Pancreas (tissue), 10 donors: ENCODE measurements at regions not wholly inside any gene's neighbourhood (a gene's known extent, or its start where the extent isn't known, plus 50 kb on each side); places are given as distances from the start of the nearest gene placed in this dataset.

ENCODE experiments used
- ATAC-seq, 4 donors: fragments of 200-7000 bp; cut with Tn5 transposase; one replicate each; pipeline versions ENCODE4 v1.8.0 to v1.9.1; 2020; ENCODE audit warnings: mild to moderate bottlenecking in 4 of 4, moderate library complexity in 4 of 4
- DNase-seq, 6 donors: peaks; one replicate each; pipeline ENCODE4 v3.0.0-alpha.2; 2020
- FAIRE-seq: peaks from 2 replicates; lab custom pipeline; 2012; peaks lifted over from hg19 to GRCh38; lab: Jason Lieb, UNC
- H3K27ac ChIP-seq, 4 donors: fragments of 200-600 bp; sonication (generic); 1 replicate in 3 of 4; 2 replicates in 1 of 4; pipeline versions ENCODE4 v1.5.0 to v1.8.0; 2020
- H3K27me3 ChIP-seq, 4 donors: fragments of 200-600 bp; one replicate each; pipeline ENCODE4 v1.8.0; 2021
- H3K36me3 ChIP-seq, 3 donors: fragments of 200-600 bp; sonication (generic) in 1 of 3; one replicate each; pipeline versions ENCODE4 v1.5.0 to v1.8.0; 2020 to 2021
- H3K4me1 ChIP-seq, 3 donors: fragments of 200-600 bp; one replicate each; pipeline ENCODE4 v1.8.0; 2021
- H3K4me3 ChIP-seq, 4 donors: fragments of 200-600 bp; sonication (generic) in 2 of 4; one replicate each; pipeline versions ENCODE4 v1.5.0 to v1.8.0; 2020 to 2021
- H3K9me3 ChIP-seq, 4 donors: fragments of 200-600 bp; one replicate each; pipeline ENCODE4 v1.8.0; 2021
- WGBS, 2 donors: extraction: QIAGEN DNeasy Blood & Tissue Kit; methylation state at CpG; one replicate each; pipeline ENCODE4 v1.1.7; 2013; 5-methylcytosine and 5-hydroxymethylcytosine counted together
- intact Hi-C, 3 donors: fragments of 100-400 bp; cut with DNase I; formaldehyde crosslinking; loops; one replicate each; pipeline versions ENCODE4 v1.11.1 to v1.14.2; 2022
- TF ChIP-seq, protein P1 (sequence below), 4 donors: fragments of 200-600 bp; sonication (generic) in 3 of 4; IDR thresholded peaks; one replicate each; pipeline versions ENCODE4 v1.5.0 to v1.8.0; 2021; ENCODE audit warnings: antibody characterized with exemption in 4 of 4
- donor health status: healthy with polysubstance abuse.
- donor health status: DM: no; HTN: no; CAD: no; lungs with moderate emphysema.
- donor health status: DM: no; HTN: no; CAD: no.
- donor health status: control.
- donor health status: control.
- donor health status: Bipolar disorder and iron deficiency.
- donor health status: DM: yes; HTN: yes; CAD: no.
- donor health status: DM: no; HTN: no; CAD: no.
- donor health status: DM: no; HTN: no; CAD: no.
- donor health status: DM: yes; HTN: yes; CAD: no.

DNA sequence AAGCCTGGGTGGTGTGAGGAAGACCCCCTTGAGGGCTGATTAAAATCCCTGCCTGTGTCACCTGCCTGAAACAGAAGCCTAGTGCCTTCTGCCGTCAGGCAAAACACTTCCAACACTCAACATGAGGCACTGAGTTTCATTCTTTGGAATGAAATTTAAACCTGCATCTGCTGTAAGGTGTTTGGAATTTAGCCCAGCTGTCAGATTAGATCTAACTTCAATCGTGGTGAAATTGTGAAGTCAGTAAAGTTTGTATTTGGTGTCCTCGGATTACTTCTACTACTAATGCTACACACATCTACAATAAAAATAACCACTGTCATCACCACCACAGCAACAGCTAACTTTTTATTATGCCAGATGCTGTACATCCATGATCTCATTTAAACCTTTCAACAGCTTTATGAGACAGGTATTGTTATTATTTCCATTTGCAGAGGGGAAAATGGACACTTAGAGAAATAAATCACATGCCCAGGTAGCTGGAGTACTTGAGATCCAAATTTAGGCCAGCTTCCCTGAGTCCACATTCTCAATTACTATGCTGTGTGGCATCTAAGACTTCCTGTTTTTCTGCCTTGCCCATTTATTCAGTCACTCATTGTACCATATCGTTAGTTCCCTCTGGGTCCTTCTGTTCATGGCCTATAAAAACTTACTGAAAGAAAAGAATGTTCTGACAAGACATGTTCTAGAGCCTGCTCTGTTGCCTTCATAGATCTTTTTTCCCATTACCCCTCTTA, 98.2 kb upstream of the GCFC2 start:
- no peaks in the 10 kb centered on the region for H3K27me3 ChIP-seq
- DNase-seq (no peak), ATAC-seq (no peak), FAIRE-seq (no peak)
- H3K36me3 ChIP-seq = no peaks in the 10 kb centered on the region
- intact Hi-C loops = no loop called here
- H3K27ac ChIP-seq = no peak overlapping the region
- no peak overlapping the region for H3K4me3 ChIP-seq
- no peaks in the 10 kb centered on the region for H3K9me3 ChIP-seq
- TF ChIP-seq, protein P1, sequence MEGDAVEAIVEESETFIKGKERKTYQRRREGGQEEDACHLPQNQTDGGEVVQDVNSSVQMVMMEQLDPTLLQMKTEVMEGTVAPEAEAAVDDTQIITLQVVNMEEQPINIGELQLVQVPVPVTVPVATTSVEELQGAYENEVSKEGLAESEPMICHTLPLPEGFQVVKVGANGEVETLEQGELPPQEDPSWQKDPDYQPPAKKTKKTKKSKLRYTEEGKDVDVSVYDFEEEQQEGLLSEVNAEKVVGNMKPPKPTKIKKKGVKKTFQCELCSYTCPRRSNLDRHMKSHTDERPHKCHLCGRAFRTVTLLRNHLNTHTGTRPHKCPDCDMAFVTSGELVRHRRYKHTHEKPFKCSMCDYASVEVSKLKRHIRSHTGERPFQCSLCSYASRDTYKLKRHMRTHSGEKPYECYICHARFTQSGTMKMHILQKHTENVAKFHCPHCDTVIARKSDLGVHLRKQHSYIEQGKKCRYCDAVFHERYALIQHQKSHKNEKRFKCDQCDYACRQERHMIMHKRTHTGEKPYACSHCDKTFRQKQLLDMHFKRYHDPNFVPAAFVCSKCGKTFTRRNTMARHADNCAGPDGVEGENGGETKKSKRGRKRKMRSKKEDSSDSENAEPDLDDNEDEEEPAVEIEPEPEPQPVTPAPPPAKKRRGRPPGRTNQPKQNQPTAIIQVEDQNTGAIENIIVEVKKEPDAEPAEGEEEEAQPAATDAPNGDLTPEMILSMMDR (IDR thresholded peaks at IDR 0.05) = no peak
- WGBS, 2 donors = 43 to 45% methylated on average over 4 of the region's 4 CpGs
- no peaks in the 10 kb centered on the region for H3K4me1 ChIP-seq

DNA sequence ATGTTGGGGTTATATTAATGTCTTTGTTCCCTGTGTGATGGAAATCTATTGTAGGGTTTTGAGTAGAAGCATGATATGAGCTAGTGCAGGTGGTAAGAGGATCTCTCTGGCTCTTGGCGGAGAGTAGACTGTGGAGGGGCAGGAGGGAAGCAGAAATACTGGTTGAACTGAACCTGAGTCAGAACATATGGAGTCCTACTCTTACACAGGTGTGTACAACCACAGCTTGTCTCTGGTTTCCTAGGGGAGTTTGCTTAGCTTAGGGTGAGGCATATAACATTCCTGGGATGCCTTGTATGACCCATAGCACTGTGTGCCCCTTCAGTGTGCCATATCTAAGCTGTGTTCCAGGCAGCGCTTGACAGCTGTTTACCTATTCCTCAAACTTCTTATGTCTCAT, 97.3 kb upstream of the GCFC2 start:
- DNase-seq = no peak
- WGBS, 2 donors = 64 to 72% methylated on average over 2 of the region's 2 CpGs

DNA sequence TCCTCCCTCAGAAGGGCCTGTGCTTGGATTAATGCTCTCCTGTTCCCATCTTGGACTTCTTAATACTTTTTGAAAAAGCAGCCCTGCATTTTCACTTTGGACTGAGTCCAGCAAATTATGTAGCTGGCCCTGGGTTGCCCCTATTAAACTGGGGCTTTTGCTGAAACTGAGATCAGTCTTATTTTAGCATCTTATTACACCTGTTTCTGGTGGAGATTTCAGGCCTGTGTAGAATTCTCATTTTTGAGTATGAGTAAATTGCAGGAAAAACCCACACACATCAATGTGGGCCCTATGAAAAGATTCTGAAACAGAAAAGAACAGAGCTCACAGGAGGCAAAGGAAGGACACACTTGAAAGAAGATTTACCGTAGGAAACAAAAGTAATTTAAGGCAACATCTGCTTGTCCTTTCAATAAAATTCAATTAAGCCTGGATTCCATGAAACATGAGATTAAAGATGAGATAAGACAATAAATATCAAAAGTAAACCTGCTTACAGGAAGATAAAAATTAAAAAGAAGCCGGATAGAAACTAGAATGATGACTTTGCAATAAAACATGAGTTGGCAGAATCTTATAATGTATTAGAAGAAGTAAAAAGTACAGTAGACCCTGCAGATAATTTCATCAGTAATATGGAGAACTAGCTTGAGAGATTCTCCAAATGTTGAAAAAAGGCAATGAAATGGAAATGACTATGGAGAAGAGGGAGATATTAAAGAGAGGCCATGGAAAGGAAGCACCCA, 90.7 kb upstream of the GCFC2 start:
- no peak for FAIRE-seq
- H3K9me3 ChIP-seq = no peaks in the 10 kb centered on the region
- no peak overlapping the region for H3K27ac ChIP-seq
- no peak overlapping the region for H3K4me3 ChIP-seq
- H3K4me1 ChIP-seq = no peaks in the 10 kb centered on the region
- TF ChIP-seq, protein P1 (IDR thresholded peaks at IDR 0.05) = no peak
- DNase-seq = no peak
- intact Hi-C loops = no loop called here
- H3K27me3 ChIP-seq = no peaks in the 10 kb centered on the region
- ATAC-seq = no peak
- no peaks in the 10 kb centered on the region for H3K36me3 ChIP-seq
- 78 to 80% methylated on average over 2 of the region's 2 CpGs for WGBS, 2 donors

More for the DNA sequence above, 97.3 kb upstream of the GCFC2 start:
- TF ChIP-seq, protein P1 (IDR thresholded peaks at IDR 0.05) = no peak
- H3K4me3 ChIP-seq = no peak overlapping the region
- no peaks in the 10 kb centered on the region for H3K36me3 ChIP-seq
- no peaks in the 10 kb centered on the region for H3K4me1 ChIP-seq
- no peaks in the 10 kb centered on the region for H3K9me3 ChIP-seq
- intact Hi-C loops = no loop called here
- no peaks in the 10 kb centered on the region for H3K27me3 ChIP-seq
- no peak for ATAC-seq
- no peak overlapping the region for H3K27ac ChIP-seq
- FAIRE-seq = no peak

DNA sequence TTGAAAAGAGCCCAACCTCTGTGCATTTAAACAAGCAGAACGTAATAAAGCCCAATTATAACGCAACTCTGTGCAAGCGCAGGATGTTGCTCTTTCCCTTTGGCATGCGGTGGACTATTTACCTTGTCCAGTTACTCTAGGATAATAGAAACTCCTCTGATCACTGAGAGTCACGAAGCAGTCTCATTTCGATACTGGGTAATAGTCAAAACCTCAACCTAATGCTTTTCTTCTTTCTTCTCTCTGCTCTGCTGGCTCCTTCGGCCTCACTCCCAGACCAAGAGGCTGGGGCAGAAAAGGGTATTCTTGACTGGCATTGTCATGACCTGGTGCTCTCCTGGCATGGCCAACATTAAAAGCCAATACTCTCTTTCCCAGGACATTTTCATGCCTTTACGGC, 89.7 kb upstream of the GCFC2 start:
- ATAC-seq = no peak
- Histone ChIP-seq H3K9me3 (no peaks in the 10 kb centered on the region), H3K36me3 (no peaks in the 10 kb centered on the region), H3K27me3 (no peaks in the 10 kb centered on the region), H3K4me3 (no peak overlapping the region), H3K4me1 (no peaks in the 10 kb centered on the region), H3K27ac (no peak overlapping the region)
- TF ChIP-seq, protein P1 (IDR thresholded peaks at IDR 0.05) = no peak
- 83 to 87% methylated on average over 8 of the region's 8 CpGs for WGBS, 2 donors
- intact Hi-C loops = no loop called here
- no peak for DNase-seq
- FAIRE-seq = no peak

DNA sequence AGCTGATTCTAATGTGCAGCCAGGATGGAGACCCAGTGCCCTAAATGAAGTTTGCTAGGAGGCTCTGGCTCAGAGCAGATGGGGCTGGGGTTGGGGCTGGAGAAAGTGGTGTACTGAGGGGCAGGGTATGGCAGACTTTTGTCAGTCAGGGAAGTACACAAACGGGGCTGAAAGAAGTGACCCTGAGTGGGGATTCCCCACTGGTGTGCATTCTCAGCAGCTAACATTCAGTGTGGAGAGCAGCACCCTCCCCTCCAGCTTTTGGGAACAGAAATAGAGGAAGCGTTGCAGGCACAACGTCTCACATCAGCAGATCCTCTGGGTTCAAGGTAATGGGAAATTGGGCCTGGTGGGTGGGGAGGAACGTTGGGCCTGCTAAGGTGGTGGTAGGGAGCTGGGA, 89.1 kb upstream of the GCFC2 start:
- Histone ChIP-seq H3K4me1 (no peaks in the 10 kb centered on the region), H3K27ac (no peak overlapping the region), H3K9me3 (no peaks in the 10 kb centered on the region), H3K36me3 (no peaks in the 10 kb centered on the region), H3K27me3 (no peaks in the 10 kb centered on the region), H3K4me3 (no peak overlapping the region)
- TF ChIP-seq, protein P1 (IDR thresholded peaks at IDR 0.05) = no peak
- no peak for ATAC-seq
- no peak for DNase-seq
- 42 to 48% methylated on average over 4 of the region's 4 CpGs for WGBS, 2 donors
- intact Hi-C loops = no loop called here
- no peak for FAIRE-seq
